WTC11 (cell line): ENCODE measurements at regions not wholly inside any gene's neighbourhood (a gene's known extent, or its start where the extent isn't known, plus 50 kb on each side); places are given as distances from the start of the nearest gene placed in this dataset.

Source experiments
- ATAC-seq: fragments of 200-7000 bp; cut with Tn5 transposase; 2 replicates; pipeline ENCODE4 v1.10.0; 2021; ENCODE audit warnings: mild to moderate bottlenecking, moderate library complexity
- CTCF ChIA-PET: fragments of 300-600 bp; sonication (Branson Sonifier 250); formaldehyde crosslinking; loops from one replicate; lab custom pipeline; 2021; ENCODE audit warnings: antibody characterized with exemption; lab: Charles Lee
- POLR2A ChIA-PET: fragments of 350-600 bp; sonication (Branson Sonifier 250); formaldehyde crosslinking; loops from one replicate; lab custom pipeline; 2021; ENCODE audit warnings: antibody characterized with exemption; lab: Charles Lee
- DNase-seq: peaks from one replicate; pipeline ENCODE4 v3.0.0; 2021; ENCODE audit warnings: low spot score
- H3K27ac Mint-ChIP-seq: 2 replicates; pipeline ENCODE4 v1.8.0; 2021; ENCODE audit warnings: mixed read lengths
- H3K27me3 Mint-ChIP-seq: 2 replicates; pipeline ENCODE4 v1.8.0; 2021; ENCODE audit warnings: low read depth, mild to moderate bottlenecking, moderate library complexity, mixed read lengths
- H3K36me3 Mint-ChIP-seq: 2 replicates; pipeline ENCODE4 v1.8.0; 2021; ENCODE audit warnings: mixed read lengths
- H3K4me1 Mint-ChIP-seq: 2 replicates; pipeline ENCODE4 v1.8.0; 2022; ENCODE audit warnings: mixed read lengths
- H3K4me3 Mint-ChIP-seq: 2 replicates; pipeline ENCODE4 v1.8.0; 2021; ENCODE audit warnings: mild to moderate bottlenecking, moderate library complexity, mixed read lengths
- H3K9me3 Mint-ChIP-seq: 2 replicates; pipeline ENCODE4 v1.8.0; 2021; ENCODE audit warnings: mixed read lengths
- ATF1 ChIP-seq: sonication (generic); formaldehyde crosslinking; IDR thresholded peaks from 2 replicates; pipeline ENCODE4 v1.8.1; 2023; ENCODE audit warnings: mild to moderate bottlenecking, moderate library complexity, missing genetic modification reagents
- CREB1 ChIP-seq: sonication (generic); formaldehyde crosslinking; IDR thresholded peaks from 2 replicates; pipeline ENCODE4 v1.8.0; 2023; ENCODE audit warnings: mild to moderate bottlenecking, missing genetic modification reagents
- HMGA2 ChIP-seq: fragments of 250-450 bp; sonication (Bioruptor Pico); IDR thresholded peaks from 2 replicates; pipeline ENCODE4 v1.4.0; 2021; ENCODE audit warnings: mild to moderate bottlenecking, moderate library complexity
- MYBL2 ChIP-seq: sonication (generic); formaldehyde crosslinking; IDR thresholded peaks from 2 replicates; pipeline ENCODE4 v1.8.1; 2023; ENCODE audit warnings: mild to moderate bottlenecking, moderate library complexity, missing genetic modification reagents
- NFE2L1 ChIP-seq: sonication (generic); formaldehyde crosslinking; IDR thresholded peaks from 2 replicates; pipeline ENCODE4 v1.8.1; 2023; ENCODE audit warnings: missing genetic modification reagents
- NR1H2 ChIP-seq: sonication (generic); formaldehyde crosslinking; IDR thresholded peaks from 2 replicates; pipeline ENCODE4 v1.9.0; 2021; ENCODE audit warnings: mild to moderate bottlenecking, moderate library complexity, missing genetic modification reagents
- NR3C1 ChIP-seq: sonication (generic); formaldehyde crosslinking; conservative IDR thresholded peaks from 2 replicates; pipeline ENCODE4 v1.8.1; 2023; ENCODE audit warnings: low read depth, mild to moderate bottlenecking, missing genetic modification reagents
- SMAD3 ChIP-seq: sonication (generic); formaldehyde crosslinking; IDR thresholded peaks from 2 replicates; pipeline ENCODE4 v1.8.0; 2022; ENCODE audit warnings: missing genetic modification reagents, mild to moderate bottlenecking, borderline replicate concordance
- SOX15 ChIP-seq: fragments of 250-450 bp; sonication (Bioruptor Pico); IDR thresholded peaks from 2 replicates; pipeline ENCODE4 v1.9.0; 2021; ENCODE audit warnings: mild to moderate bottlenecking
- TEAD4 ChIP-seq: sonication (generic); formaldehyde crosslinking; IDR thresholded peaks from 2 replicates; pipeline ENCODE4 v1.8.0; 2022; ENCODE audit warnings: mild to moderate bottlenecking, missing genetic modification reagents
- TP53 ChIP-seq: sonication (generic); formaldehyde crosslinking; IDR thresholded peaks from 2 replicates; pipeline ENCODE4 v1.8.1; 2023; ENCODE audit warnings: mild to moderate bottlenecking, missing genetic modification reagents
- TF ChIP-seq, protein P1 (sequence below): sonication (generic); formaldehyde crosslinking; IDR thresholded peaks from 2 replicates; pipeline ENCODE4 v1.8.1; 2023; ENCODE audit warnings: mild to moderate bottlenecking, missing genetic modification reagents, moderate library complexity
- TF ChIP-seq, protein P2 (sequence below): sonication (generic); formaldehyde crosslinking; IDR thresholded peaks from 2 replicates; pipeline ENCODE4 v1.8.0; 2022; ENCODE audit warnings: mild to moderate bottlenecking, missing genetic modification reagents
- TF ChIP-seq, protein P3 (sequence below): fragments of 250-450 bp; sonication (Bioruptor Pico); IDR thresholded peaks from 2 replicates; pipeline ENCODE4 v1.9.0; 2021; ENCODE audit warnings: mild to moderate bottlenecking, borderline replicate concordance
- TF ChIP-seq, protein P4 (sequence below): fragments of 250-450 bp; sonication (Bioruptor Pico); IDR thresholded peaks from 2 replicates; pipeline ENCODE4 v1.8.0; 2021; ENCODE audit warnings: mild to moderate bottlenecking
- TF ChIP-seq, protein P5 (sequence below): fragments of 250-450 bp; sonication (Bioruptor Pico); conservative IDR thresholded peaks from 2 replicates; pipeline ENCODE4 v1.9.0; 2021; ENCODE audit warnings: mild to moderate bottlenecking
- TF ChIP-seq, protein P6 (sequence below): sonication (generic); formaldehyde crosslinking; IDR thresholded peaks from 2 replicates; pipeline ENCODE4 v1.8.1; 2023; ENCODE audit warnings: mild to moderate bottlenecking, missing genetic modification reagents

DNA sequence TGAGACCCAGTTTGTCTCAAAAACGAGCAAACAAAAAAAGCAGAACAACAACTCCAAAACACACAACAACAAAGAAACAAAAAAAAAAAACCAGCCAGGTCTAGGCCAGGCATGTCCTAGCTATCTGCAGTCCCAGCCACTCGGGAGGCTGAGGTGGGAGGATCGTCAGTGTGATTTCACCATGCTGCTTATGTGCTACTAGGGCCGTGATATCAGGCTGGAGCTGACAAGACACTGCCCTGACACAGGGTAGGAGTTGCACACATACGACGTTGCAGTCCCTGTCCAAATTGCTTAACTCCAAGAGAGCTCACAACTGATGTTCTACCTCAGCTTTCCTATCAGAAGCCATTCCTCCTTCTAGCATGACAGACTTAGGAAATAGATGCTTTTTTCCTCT, 204.9 kb downstream of the AASDH start:
- ATAC-seq (no peak), DNase-seq (no peak)
- H3K4me1 Mint-ChIP-seq: peaks cover 22% of the 10 kb centered on the region
- H3K36me3 Mint-ChIP-seq: peaks cover 5% of the 10 kb centered on the region; the same call in 1 of the 2 replicates
- no peak overlapping the region for H3K4me3 Mint-ChIP-seq
- H3K27ac Mint-ChIP-seq: no peak overlapping the region
- ChIA-PET POLR2A (interaction anchor here (0.6 kb wide), 1 partner anchor 1817 kb away, joined by 3 read pairs; no protein-coding TSS in a partner anchor), CTCF (interaction anchor here (1.2 to 1.7 kb wide), 2 partner anchors 28 to 53 kb away, joined by 4 read pairs; no protein-coding TSS in a partner anchor)
- H3K27me3 Mint-ChIP-seq: no peaks in the 10 kb centered on the region
- TF ChIP-seq NFE2L1 (no peak), NR1H2 (CRISPR knock-in tag) (no peak), SMAD3 (no peak), TP53 (CRISPR knock-in tag) (no peak), ATF1 (CRISPR knock-in tag) (no peak), TEAD4 (no peak), SOX15 (CRISPR knock-in tag) (no peak), CREB1 (CRISPR knock-in tag) (no peak)
- TF ChIP-seq, protein P1, sequence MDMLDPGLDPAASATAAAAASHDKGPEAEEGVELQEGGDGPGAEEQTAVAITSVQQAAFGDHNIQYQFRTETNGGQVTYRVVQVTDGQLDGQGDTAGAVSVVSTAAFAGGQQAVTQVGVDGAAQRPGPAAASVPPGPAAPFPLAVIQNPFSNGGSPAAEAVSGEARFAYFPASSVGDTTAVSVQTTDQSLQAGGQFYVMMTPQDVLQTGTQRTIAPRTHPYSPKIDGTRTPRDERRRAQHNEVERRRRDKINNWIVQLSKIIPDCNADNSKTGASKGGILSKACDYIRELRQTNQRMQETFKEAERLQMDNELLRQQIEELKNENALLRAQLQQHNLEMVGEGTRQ (CRISPR knock-in tag): no peak
- TF ChIP-seq, protein P2, sequence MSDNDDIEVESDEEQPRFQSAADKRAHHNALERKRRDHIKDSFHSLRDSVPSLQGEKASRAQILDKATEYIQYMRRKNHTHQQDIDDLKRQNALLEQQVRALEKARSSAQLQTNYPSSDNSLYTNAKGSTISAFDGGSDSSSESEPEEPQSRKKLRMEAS (CRISPR knock-in tag): no peak
- TF ChIP-seq, protein P3, sequence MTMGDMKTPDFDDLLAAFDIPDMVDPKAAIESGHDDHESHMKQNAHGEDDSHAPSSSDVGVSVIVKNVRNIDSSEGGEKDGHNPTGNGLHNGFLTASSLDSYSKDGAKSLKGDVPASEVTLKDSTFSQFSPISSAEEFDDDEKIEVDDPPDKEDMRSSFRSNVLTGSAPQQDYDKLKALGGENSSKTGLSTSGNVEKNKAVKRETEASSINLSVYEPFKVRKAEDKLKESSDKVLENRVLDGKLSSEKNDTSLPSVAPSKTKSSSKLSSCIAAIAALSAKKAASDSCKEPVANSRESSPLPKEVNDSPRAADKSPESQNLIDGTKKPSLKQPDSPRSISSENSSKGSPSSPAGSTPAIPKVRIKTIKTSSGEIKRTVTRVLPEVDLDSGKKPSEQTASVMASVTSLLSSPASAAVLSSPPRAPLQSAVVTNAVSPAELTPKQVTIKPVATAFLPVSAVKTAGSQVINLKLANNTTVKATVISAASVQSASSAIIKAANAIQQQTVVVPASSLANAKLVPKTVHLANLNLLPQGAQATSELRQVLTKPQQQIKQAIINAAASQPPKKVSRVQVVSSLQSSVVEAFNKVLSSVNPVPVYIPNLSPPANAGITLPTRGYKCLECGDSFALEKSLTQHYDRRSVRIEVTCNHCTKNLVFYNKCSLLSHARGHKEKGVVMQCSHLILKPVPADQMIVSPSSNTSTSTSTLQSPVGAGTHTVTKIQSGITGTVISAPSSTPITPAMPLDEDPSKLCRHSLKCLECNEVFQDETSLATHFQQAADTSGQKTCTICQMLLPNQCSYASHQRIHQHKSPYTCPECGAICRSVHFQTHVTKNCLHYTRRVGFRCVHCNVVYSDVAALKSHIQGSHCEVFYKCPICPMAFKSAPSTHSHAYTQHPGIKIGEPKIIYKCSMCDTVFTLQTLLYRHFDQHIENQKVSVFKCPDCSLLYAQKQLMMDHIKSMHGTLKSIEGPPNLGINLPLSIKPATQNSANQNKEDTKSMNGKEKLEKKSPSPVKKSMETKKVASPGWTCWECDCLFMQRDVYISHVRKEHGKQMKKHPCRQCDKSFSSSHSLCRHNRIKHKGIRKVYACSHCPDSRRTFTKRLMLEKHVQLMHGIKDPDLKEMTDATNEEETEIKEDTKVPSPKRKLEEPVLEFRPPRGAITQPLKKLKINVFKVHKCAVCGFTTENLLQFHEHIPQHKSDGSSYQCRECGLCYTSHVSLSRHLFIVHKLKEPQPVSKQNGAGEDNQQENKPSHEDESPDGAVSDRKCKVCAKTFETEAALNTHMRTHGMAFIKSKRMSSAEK (CRISPR knock-in tag): no peak
- H3K9me3 Mint-ChIP-seq: peaks cover 4% of the 10 kb centered on the region

DNA sequence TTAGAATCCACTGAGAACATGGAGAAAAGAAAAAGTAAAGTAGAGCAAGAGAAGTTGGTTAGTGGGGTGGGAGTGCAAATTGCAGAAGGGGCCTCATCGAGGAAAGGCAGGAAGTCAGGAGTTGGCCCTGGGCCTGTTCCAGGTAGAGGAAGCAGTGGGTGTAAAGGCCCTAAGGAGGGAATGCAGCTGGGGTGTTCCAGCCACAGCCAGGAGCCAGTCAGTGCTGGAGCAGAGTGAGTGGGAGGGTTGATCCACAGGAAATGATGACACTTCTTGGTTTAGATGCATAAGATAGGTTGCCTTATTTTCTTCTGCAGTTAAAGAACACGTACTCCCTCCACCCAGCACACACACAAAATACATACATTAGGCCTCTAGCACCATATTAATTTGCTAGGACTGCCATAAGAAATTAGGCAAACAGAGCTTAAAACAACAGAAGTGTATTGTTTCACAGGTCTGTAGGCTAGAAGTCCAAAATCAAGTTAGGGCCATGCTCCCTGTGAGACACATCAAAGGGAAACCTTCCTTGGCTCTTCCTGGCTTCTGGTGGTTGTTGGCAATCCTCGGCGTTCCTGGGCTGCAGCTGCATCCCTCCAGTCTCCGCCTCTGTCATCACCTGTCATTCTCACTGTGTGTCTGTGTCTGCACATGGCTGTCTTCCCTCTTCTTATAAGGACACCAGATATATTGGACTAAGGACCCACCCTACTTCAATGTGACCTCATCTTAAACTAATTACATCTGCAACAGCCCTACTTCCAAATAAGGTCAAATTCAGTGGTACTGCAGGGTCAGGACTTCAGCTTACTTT, 205.9 kb downstream of the AASDH start:
- Mint-ChIP-seq H3K4me1 (peaks cover 12% of the 10 kb centered on the region), H3K27me3 (no peaks in the 10 kb centered on the region), H3K27ac (peak overlapping the region; percentile 18; the same call in 1 of the 2 replicates), H3K9me3 (peaks cover 13% of the 10 kb centered on the region), H3K4me3 (no peak overlapping the region), H3K36me3 (peaks cover 16% of the 10 kb centered on the region)
- CTCF ChIA-PET: interaction anchor here (1.2 kb wide), 1 partner anchor 52 kb away, joined by 4 read pairs; no protein-coding TSS in a partner anchor
- TF ChIP-seq, protein P4, sequence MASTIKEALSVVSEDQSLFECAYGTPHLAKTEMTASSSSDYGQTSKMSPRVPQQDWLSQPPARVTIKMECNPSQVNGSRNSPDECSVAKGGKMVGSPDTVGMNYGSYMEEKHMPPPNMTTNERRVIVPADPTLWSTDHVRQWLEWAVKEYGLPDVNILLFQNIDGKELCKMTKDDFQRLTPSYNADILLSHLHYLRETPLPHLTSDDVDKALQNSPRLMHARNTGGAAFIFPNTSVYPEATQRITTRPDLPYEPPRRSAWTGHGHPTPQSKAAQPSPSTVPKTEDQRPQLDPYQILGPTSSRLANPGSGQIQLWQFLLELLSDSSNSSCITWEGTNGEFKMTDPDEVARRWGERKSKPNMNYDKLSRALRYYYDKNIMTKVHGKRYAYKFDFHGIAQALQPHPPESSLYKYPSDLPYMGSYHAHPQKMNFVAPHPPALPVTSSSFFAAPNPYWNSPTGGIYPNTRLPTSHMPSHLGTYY (CRISPR knock-in tag): no peak
- TF ChIP-seq, protein P5, sequence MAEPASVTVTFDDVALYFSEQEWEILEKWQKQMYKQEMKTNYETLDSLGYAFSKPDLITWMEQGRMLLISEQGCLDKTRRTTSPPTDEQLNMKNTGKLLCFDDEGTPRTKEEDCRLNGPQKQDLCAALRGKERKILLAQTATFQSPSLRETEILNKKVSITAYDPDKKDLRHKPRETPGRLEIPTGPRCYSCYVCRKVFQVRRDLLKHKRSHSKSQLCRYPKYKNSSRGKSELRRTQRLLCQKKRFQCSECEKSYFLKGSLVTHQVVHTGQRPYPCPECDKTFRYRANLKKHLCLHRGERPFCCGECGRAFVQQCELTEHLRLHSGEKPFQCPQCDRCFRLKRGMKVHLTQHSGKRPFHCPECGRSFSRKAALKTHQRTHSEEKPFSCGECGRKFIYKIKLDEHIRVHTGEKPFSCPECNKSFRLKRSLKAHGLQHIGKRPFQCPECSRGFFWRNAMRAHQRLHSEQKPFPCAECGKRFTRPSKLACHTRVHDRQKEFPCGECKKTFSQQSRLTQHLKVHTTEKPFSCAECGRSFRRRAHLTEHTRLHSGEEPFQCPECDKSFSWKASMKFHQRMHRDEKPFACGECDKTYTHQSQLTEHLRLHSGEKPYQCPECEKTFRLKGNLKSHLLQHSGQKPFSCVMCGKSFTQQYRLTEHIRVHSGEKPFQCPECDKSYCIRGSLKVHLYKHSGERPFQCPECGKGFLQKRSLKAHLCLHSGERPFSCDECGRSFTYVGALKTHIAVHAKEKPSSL (CRISPR knock-in tag): no peak
- TF ChIP-seq MYBL2 (CRISPR knock-in tag): no peak
- TF ChIP-seq, protein P6, sequence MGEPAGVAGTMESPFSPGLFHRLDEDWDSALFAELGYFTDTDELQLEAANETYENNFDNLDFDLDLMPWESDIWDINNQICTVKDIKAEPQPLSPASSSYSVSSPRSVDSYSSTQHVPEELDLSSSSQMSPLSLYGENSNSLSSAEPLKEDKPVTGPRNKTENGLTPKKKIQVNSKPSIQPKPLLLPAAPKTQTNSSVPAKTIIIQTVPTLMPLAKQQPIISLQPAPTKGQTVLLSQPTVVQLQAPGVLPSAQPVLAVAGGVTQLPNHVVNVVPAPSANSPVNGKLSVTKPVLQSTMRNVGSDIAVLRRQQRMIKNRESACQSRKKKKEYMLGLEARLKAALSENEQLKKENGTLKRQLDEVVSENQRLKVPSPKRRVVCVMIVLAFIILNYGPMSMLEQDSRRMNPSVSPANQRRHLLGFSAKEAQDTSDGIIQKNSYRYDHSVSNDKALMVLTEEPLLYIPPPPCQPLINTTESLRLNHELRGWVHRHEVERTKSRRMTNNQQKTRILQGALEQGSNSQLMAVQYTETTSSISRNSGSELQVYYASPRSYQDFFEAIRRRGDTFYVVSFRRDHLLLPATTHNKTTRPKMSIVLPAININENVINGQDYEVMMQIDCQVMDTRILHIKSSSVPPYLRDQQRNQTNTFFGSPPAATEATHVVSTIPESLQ (CRISPR knock-in tag): no peak
- no peak for TF ChIP-seq HMGA2 (CRISPR knock-in tag)
- TF ChIP-seq NR3C1 (CRISPR knock-in tag): no peak
- POLR2A ChIA-PET: no interaction called here
- DNase-seq (no peak), ATAC-seq (no peak)
